ENCODE measurements at regions not wholly inside any gene's neighbourhood (a gene's known extent, or its start where the extent isn't known, plus 50 kb on each side); places are given as distances from the start of the nearest gene placed in this dataset.
"Not testable (repeated sequence)": the region's sequence is repeated elsewhere in the genome, so short reads cannot be mapped to it uniquely, and the experiment has no call there.

DNA sequence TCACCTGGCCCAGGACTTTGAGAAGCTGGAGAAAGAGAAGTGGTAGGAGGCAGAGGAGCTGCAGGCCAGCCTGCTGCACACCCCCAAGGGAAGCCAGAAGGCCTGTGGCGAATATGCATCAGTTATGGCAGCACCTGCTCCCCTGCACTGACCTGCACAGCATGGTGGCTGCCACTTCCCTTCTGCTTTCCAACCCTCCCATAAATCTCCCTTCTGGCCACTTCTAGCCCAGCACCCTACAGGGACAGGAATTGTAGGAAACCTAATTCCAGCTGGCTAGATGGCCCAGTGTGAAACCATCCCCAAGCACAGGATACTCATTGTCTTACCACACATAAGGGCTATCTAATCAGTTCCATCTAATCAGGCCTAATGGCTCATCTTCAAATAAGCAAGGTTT, 136.3 kb downstream of the TBX3 start:
- no peaks in the 10 kb centered on the region for H3K79me2 ChIP-seq
- no peak overlapping the region for H2AFZ ChIP-seq
- no peak overlapping the region for H3K4me2 ChIP-seq (ENCODE audit: low read length)
- H3K9me3 ChIP-seq (ENCODE audit: control insufficient read depth, low read length): no peaks in the 10 kb centered on the region
- H3K4me1 ChIP-seq: no peaks in the 10 kb centered on the region
- H3K27ac ChIP-seq: no peak overlapping the region
- no peaks in the 10 kb centered on the region for H3K27me3 ChIP-seq (ENCODE audit: control insufficient read depth, insufficient read depth, low read length)
- TF ChIP-seq, protein P1, sequence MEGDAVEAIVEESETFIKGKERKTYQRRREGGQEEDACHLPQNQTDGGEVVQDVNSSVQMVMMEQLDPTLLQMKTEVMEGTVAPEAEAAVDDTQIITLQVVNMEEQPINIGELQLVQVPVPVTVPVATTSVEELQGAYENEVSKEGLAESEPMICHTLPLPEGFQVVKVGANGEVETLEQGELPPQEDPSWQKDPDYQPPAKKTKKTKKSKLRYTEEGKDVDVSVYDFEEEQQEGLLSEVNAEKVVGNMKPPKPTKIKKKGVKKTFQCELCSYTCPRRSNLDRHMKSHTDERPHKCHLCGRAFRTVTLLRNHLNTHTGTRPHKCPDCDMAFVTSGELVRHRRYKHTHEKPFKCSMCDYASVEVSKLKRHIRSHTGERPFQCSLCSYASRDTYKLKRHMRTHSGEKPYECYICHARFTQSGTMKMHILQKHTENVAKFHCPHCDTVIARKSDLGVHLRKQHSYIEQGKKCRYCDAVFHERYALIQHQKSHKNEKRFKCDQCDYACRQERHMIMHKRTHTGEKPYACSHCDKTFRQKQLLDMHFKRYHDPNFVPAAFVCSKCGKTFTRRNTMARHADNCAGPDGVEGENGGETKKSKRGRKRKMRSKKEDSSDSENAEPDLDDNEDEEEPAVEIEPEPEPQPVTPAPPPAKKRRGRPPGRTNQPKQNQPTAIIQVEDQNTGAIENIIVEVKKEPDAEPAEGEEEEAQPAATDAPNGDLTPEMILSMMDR (IDR thresholded peaks at IDR 0.05): no peak
- H3K36me3 ChIP-seq (ENCODE audit: control insufficient read depth, insufficient read depth, low read length): no peaks in the 10 kb centered on the region
- no peak overlapping the region for H3K4me3 ChIP-seq (ENCODE audit: low read depth, low read length)
- no peak overlapping the region for H3K9ac ChIP-seq

DNA sequence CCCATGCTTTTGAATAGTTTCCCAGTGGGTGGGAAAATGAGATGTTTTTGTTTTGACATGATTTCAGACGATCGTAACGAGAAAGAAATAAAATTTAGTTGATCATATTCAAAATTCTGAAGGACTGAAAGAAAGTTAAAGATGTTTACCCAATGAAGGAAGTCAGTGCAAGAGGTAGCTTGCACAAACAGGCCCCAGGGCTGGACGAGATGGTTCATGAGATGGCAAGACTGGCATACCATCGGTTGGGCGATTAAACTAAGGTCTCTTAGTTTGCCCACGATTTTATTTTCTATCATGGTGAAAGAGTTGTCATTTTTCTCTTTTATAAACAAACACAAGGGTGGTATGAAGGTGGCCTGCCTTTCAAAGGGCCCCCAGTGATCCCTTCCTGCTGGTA, 124.5 kb upstream of the TBX5 start:
- Histone ChIP-seq H3K4me1 (no peaks in the 10 kb centered on the region), H3K4me3 (ENCODE audit: low read depth, low read length) (no peak overlapping the region), H3K79me2 (no peaks in the 10 kb centered on the region), H3K27ac (no peak overlapping the region), H2AFZ (no peak overlapping the region), H3K9me3 (ENCODE audit: control insufficient read depth, low read length) (no peaks in the 10 kb centered on the region), H3K27me3 (ENCODE audit: control insufficient read depth, insufficient read depth, low read length) (no peaks in the 10 kb centered on the region), H3K36me3 (ENCODE audit: control insufficient read depth, insufficient read depth, low read length) (no peaks in the 10 kb centered on the region), H3K4me2 (ENCODE audit: low read length) (no peak overlapping the region), H3K9ac (no peak overlapping the region)
- TF ChIP-seq, protein P1 (IDR thresholded peaks at IDR 0.05): no peak

DNA sequence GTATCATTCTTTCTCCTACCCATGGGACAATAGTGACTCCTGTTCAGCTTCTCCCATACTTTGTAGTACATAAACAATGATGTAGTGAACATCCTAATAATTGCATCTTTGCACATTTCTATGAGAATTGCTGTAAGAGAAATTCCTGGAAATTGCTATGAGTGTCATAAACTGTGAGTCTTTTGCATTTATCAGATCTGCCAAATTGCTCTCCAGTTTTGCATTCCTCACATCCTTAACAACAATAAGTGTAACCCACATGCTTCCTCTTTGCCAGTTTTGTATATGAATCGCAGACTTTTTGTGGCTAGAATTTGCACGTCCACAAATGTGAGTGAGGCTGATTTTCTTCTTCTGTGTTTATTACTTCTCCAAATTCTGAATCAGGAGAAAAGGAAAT, 124.0 kb upstream of the TBX5 start:
- Histone ChIP-seq H3K27me3 (ENCODE audit: control insufficient read depth, insufficient read depth, low read length) (no peaks in the 10 kb centered on the region), H3K4me2 (ENCODE audit: low read length) (no peak overlapping the region), H3K27ac (no peak overlapping the region), H3K36me3 (ENCODE audit: control insufficient read depth, insufficient read depth, low read length) (no peaks in the 10 kb centered on the region), H3K4me1 (no peaks in the 10 kb centered on the region), H3K79me2 (no peaks in the 10 kb centered on the region), H3K9me3 (ENCODE audit: control insufficient read depth, low read length) (no peaks in the 10 kb centered on the region), H3K4me3 (ENCODE audit: low read depth, low read length) (no peak overlapping the region), H3K9ac (no peak overlapping the region), H2AFZ (no peak overlapping the region)
- TF ChIP-seq, protein P1 (IDR thresholded peaks at IDR 0.05): no peak

DNA sequence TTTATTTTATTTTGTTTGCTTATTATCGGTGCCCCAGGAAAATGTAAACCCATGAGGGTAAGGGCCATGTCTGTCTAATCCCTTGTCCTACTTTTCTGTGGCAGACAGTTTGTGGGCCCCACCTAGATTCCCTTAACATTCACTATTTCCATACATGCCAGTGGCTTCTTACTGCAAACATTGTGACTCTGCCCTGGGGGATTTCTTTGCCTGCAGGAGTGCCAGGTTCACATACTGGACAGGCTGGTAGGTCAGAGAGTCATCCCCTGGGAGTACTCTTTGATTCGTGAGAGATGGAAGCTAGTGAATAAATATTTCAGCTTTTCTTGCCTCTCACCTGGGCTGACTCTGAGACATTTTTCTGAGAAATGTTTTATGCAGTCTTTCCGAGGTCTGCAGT, 122.8 kb upstream of the TBX5 start:
- no peaks in the 10 kb centered on the region for H3K27me3 ChIP-seq (ENCODE audit: control insufficient read depth, insufficient read depth, low read length)
- H3K9me3 ChIP-seq (ENCODE audit: control insufficient read depth, low read length): no peaks in the 10 kb centered on the region
- H3K79me2 ChIP-seq: no peaks in the 10 kb centered on the region
- no peak overlapping the region for H3K9ac ChIP-seq
- TF ChIP-seq, protein P1 (IDR thresholded peaks at IDR 0.05): no peak
- H3K27ac ChIP-seq: no peak overlapping the region
- H3K36me3 ChIP-seq (ENCODE audit: control insufficient read depth, insufficient read depth, low read length): no peaks in the 10 kb centered on the region
- no peak overlapping the region for H3K4me3 ChIP-seq (ENCODE audit: low read depth, low read length)
- no peak overlapping the region for H2AFZ ChIP-seq
- H3K4me2 ChIP-seq (ENCODE audit: low read length): no peak overlapping the region
- H3K4me1 ChIP-seq: no peaks in the 10 kb centered on the region

DNA sequence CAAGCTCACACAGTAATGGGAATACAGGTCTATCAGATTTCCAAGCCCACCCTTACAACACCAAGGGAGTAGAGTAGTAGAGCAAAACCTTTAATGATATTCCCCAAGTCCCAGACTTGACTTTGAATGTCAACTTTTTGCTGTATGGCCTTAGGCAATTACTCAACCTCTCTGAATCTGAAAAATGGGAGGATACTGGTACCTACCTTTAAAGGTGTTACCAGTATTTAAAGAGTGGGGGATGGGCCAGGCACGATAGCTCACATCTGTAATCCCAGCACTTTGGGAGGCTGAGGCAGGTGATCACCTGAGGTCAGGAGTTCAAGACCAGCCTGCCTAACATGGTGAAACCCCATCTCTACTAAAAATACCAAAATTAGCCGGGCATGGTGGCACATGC, 115.2 kb upstream of the TBX5 start:
- H3K36me3 ChIP-seq (ENCODE audit: control insufficient read depth, insufficient read depth, low read length); H3K27ac ChIP-seq; H3K4me1 ChIP-seq; H3K27me3 ChIP-seq (ENCODE audit: control insufficient read depth, insufficient read depth, low read length); H3K9me3 ChIP-seq (ENCODE audit: control insufficient read depth, low read length); H3K4me2 ChIP-seq (ENCODE audit: low read length); H3K4me3 ChIP-seq (ENCODE audit: low read depth, low read length); H3K79me2 ChIP-seq; H2AFZ ChIP-seq; H3K9ac ChIP-seq: not testable (repeated sequence)
